ENCODE measurements at regions not wholly inside any gene's neighbourhood (a gene's known extent, or its start where the extent isn't known, plus 50 kb on each side); places are given as distances from the start of the nearest gene placed in this dataset.

DNA sequence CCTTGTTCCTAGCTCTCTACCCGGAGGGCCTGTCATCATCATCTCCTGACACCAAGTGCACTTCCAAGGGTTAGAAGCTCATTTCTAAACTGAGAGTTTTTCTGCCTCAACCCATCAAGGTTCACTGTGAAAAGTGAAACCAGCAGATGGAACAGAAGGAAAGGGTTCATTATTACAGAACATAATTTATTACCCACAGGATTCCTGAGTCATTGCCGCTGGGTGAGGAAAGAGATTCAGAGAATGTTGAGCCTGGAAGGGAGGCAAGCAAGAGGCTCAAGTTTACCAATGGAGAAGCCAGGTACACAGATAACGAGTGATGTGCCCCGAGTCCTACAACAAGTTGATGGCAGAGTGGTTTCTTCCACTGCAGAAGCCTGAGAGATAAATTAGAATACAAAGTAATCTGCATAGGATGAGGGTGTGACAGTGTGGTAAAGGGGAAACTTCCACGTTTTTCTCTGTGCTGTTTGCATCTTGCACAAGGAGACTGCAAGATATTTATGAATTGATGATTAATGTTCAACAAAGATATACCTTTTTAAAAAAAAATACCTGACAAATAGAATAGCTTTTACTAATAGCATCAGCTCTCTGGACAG, 80.5 kb upstream of the SETMAR start:
- Histone ChIP-seq H3K9me3 (no peaks in the 10 kb centered on the region), H3F3A (replicated peaks; ENCODE audit: insufficient read depth) (no peaks in the 10 kb centered on the region), H3K79me2 (ENCODE audit: insufficient read depth) (no peaks in the 10 kb centered on the region), H4K20me1 (ENCODE audit: insufficient read depth) (no peaks in the 10 kb centered on the region), H3K9ac (no peak overlapping the region), H3K27ac (ENCODE audit: low read depth in 2 of 2, low read length in 1 of 2) (no peak overlapping the region), H3K9me2 (no peaks in the 10 kb centered on the region), H3K36me3 (replicated peaks in 1 of 2; ENCODE audit: control insufficient read depth in 1 of 2, insufficient read depth in 2 of 2, low read length in 1 of 2) (no peaks in the 10 kb centered on the region), H3K4me1 (ENCODE audit: control insufficient read depth in 1 of 2, insufficient read depth in 2 of 2, low read depth in 1 of 2, low read length in 1 of 2) (no peaks in the 10 kb centered on the region), H3K4me3 (ENCODE audit: low read depth in 2 of 2, low read length in 1 of 2) (no peak overlapping the region), H2AFZ (ENCODE audit: low read depth) (no peak overlapping the region), H3K27me3 (ENCODE audit: insufficient read depth) (no peaks in the 10 kb centered on the region), H3K4me2 (no peak overlapping the region)
- ChIA-PET POLR2A (no interaction called here), CTCF (interaction anchor here (1.0 kb wide), 1 partner anchor 24 kb away, joined by 3 read pairs; no protein-coding TSS in a partner anchor)
- 3% methylated on average over 5 of the region's 5 CpGs for WGBS (ENCODE audit: low lambda C conversion rate)
- DNase-seq = no peak
- TF ChIP-seq TAF1 (IDR thresholded peaks at IDR 0.05; ENCODE audit: borderline replicate concordance, low read depth, low read length) (no peak), TCF12 (IDR thresholded peaks at IDR 0.05) (no peak), RXRA (IDR thresholded peaks at IDR 0.05; ENCODE audit: borderline replicate concordance, low read depth) (no peak), CHD2 (IDR thresholded peaks at IDR 0.05; ENCODE audit: low read length, partially characterized antibody) (no peak), RCOR1 (IDR thresholded peaks at IDR 0.05; ENCODE audit: low read length) (no peak), GATA2 (CRISPR knock-in tag; IDR thresholded peaks at IDR 0.05) (no peak), ELF1 (IDR thresholded peaks at IDR 0.05) (no peak), MXI1 (IDR thresholded peaks at IDR 0.05; ENCODE audit: low read depth, low read length) (no peak), YY1 (IDR thresholded peaks at IDR 0.05; ENCODE audit: low read depth) (no peak), NFIC (IDR thresholded peaks at IDR 0.05; ENCODE audit: borderline replicate concordance) (no peak), FOXJ3 (CRISPR knock-in tag; IDR thresholded peaks at IDR 0.05) (no peak), NRF1 (IDR thresholded peaks at IDR 0.05; ENCODE audit: low read depth, low read length) (no peak), GABPA (IDR thresholded peaks at IDR 0.05; ENCODE audit: low read depth) (no peak), TEAD4 (IDR thresholded peaks at IDR 0.05; ENCODE audit: borderline replicate concordance, insufficient read depth) (no peak), FOXM1 (IDR thresholded peaks at IDR 0.05; ENCODE audit: low read depth) (no peak), RAD21 (IDR thresholded peaks at IDR 0.05; ENCODE audit: low read length) (no peak), EP300 (IDR thresholded peaks at IDR 0.05; ENCODE audit: borderline replicate concordance in 1 of 2, low read depth in 1 of 2, low read length in 1 of 2) (no peak)
- TF ChIP-seq, protein P1, sequence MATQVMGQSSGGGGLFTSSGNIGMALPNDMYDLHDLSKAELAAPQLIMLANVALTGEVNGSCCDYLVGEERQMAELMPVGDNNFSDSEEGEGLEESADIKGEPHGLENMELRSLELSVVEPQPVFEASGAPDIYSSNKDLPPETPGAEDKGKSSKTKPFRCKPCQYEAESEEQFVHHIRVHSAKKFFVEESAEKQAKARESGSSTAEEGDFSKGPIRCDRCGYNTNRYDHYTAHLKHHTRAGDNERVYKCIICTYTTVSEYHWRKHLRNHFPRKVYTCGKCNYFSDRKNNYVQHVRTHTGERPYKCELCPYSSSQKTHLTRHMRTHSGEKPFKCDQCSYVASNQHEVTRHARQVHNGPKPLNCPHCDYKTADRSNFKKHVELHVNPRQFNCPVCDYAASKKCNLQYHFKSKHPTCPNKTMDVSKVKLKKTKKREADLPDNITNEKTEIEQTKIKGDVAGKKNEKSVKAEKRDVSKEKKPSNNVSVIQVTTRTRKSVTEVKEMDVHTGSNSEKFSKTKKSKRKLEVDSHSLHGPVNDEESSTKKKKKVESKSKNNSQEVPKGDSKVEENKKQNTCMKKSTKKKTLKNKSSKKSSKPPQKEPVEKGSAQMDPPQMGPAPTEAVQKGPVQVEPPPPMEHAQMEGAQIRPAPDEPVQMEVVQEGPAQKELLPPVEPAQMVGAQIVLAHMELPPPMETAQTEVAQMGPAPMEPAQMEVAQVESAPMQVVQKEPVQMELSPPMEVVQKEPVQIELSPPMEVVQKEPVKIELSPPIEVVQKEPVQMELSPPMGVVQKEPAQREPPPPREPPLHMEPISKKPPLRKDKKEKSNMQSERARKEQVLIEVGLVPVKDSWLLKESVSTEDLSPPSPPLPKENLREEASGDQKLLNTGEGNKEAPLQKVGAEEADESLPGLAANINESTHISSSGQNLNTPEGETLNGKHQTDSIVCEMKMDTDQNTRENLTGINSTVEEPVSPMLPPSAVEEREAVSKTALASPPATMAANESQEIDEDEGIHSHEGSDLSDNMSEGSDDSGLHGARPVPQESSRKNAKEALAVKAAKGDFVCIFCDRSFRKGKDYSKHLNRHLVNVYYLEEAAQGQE (IDR thresholded peaks at IDR 0.05; ENCODE audit: low read depth, low read length) = no peak
- TF ChIP-seq, protein P2, sequence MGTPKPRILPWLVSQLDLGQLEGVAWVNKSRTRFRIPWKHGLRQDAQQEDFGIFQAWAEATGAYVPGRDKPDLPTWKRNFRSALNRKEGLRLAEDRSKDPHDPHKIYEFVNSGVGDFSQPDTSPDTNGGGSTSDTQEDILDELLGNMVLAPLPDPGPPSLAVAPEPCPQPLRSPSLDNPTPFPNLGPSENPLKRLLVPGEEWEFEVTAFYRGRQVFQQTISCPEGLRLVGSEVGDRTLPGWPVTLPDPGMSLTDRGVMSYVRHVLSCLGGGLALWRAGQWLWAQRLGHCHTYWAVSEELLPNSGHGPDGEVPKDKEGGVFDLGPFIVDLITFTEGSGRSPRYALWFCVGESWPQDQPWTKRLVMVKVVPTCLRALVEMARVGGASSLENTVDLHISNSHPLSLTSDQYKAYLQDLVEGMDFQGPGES (IDR thresholded peaks at IDR 0.05; ENCODE audit: low read depth, low read length) = no peak
